ENCODE measurements at regions not wholly inside any gene's neighbourhood (a gene's known extent, or its start where the extent isn't known, plus 50 kb on each side); places are given as distances from the start of the nearest gene placed in this dataset.

GRCh38 chr5:1961952-1962595 lies 79.3 kb upstream of the IRX4 start:
- TF ChIP-seq EZH2phosphoT487 (IDR thresholded peaks at IDR 0.05; ENCODE audit: borderline replicate concordance) (no peak), CTCF (conservative IDR thresholded peaks at IDR 0.05; ENCODE audit: low read length) (no peak)
- no peaks in the 10 kb centered on the region for H3K9me2 ChIP-seq (replicated peaks; ENCODE audit: low read depth, low read length)
- no peak overlapping the region for H3K4me3 ChIP-seq (ENCODE audit: low read length, poor library complexity, severe bottlenecking)
- no peak overlapping the region for H3K4me2 ChIP-seq (ENCODE audit: low read depth, low read length, poor library complexity, severe bottlenecking)
- no peak overlapping the region for H2AFZ ChIP-seq (ENCODE audit: low read length)
- H3K79me2 ChIP-seq (ENCODE audit: insufficient read depth, low read length): no peaks in the 10 kb centered on the region
- H3K9me3 ChIP-seq (ENCODE audit: insufficient read depth, low read depth, low read length): no peaks in the 10 kb centered on the region; the same call in 1 of the 2 replicates
- no peaks in the 10 kb centered on the region for H3K36me3 ChIP-seq (ENCODE audit: insufficient read depth, low read length)
- H3K4me1 ChIP-seq (ENCODE audit: insufficient read depth, low read length, poor library complexity, severe bottlenecking): no peaks in the 10 kb centered on the region
- H3F3A ChIP-seq (ENCODE audit: low read depth): no peaks in the 10 kb centered on the region
- H4K20me1 ChIP-seq (ENCODE audit: insufficient read depth, low read length, poor library complexity, severe bottlenecking): no peaks in the 10 kb centered on the region
- H3K9ac ChIP-seq (ENCODE audit: low read depth, low read length, poor library complexity, severe bottlenecking): no peak overlapping the region
- no peaks in the 10 kb centered on the region for H3K27me3 ChIP-seq (ENCODE audit: insufficient read depth, low read length, poor library complexity, severe bottlenecking)

- no peaks in the 10 kb centered on the region for H3K9me2 ChIP-seq (replicated peaks; ENCODE audit: low read depth, low read length)
- no peaks in the 10 kb centered on the region for H3K79me2 ChIP-seq (ENCODE audit: insufficient read depth, low read length)
- H3F3A ChIP-seq (ENCODE audit: low read depth): no peaks in the 10 kb centered on the region
- H3K4me3 ChIP-seq (ENCODE audit: low read length, poor library complexity, severe bottlenecking): no peak overlapping the region
- no peaks in the 10 kb centered on the region; the same call in 1 of the 2 replicates for H3K9me3 ChIP-seq (ENCODE audit: insufficient read depth, low read depth, low read length)
- no peak for TF ChIP-seq CTCF (conservative IDR thresholded peaks at IDR 0.05; ENCODE audit: low read length)
- TF ChIP-seq EZH2phosphoT487 (IDR thresholded peaks at IDR 0.05; ENCODE audit: borderline replicate concordance): no peak
- no peaks in the 10 kb centered on the region for H3K27me3 ChIP-seq (ENCODE audit: insufficient read depth, low read length, poor library complexity, severe bottlenecking)
- no peaks in the 10 kb centered on the region for H3K36me3 ChIP-seq (ENCODE audit: insufficient read depth, low read length)
- H3K9ac ChIP-seq (ENCODE audit: low read depth, low read length, poor library complexity, severe bottlenecking): no peak overlapping the region
- H4K20me1 ChIP-seq (ENCODE audit: insufficient read depth, low read length, poor library complexity, severe bottlenecking): no peaks in the 10 kb centered on the region
- no peak overlapping the region for H3K4me2 ChIP-seq (ENCODE audit: low read depth, low read length, poor library complexity, severe bottlenecking)
- no peak overlapping the region for H2AFZ ChIP-seq (ENCODE audit: low read length)
- no peaks in the 10 kb centered on the region for H3K4me1 ChIP-seq (ENCODE audit: insufficient read depth, low read length, poor library complexity, severe bottlenecking)
These were observed 78.7 kb upstream of the IRX4 start for GRCh38 chr5:1961304-1961946.

DNA sequence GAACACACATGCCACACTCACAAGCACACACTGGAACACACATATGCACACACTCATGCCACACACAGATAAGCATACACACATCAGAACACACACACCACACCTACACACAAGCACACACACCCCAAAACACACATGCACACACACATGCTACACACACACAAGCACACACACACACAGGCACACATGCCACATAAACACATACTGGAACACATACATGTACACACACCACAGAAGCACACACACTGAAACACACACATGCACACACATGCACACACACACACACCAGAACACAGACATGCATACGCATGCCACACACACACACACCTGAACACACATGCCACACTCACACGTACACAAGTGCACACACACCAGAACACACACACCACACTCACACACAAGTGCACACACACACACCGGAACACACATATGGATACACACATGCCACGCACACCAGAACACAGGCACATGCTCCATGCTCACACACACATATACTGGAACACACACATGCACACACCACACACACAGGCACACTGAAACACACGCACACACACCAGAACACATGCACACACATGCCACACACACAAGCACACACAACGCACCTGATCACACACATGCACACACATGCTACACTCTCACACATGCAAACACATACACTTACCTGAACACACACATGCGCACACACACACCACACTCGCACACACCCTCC lies 78.0 kb upstream of the IRX4 start:
- H3K27me3 ChIP-seq (ENCODE audit: insufficient read depth, low read length, poor library complexity, severe bottlenecking): no peaks in the 10 kb centered on the region
- H3K4me1 ChIP-seq (ENCODE audit: insufficient read depth, low read length, poor library complexity, severe bottlenecking): no peaks in the 10 kb centered on the region
- H3K4me2 ChIP-seq (ENCODE audit: low read depth, low read length, poor library complexity, severe bottlenecking): no peak overlapping the region
- H3K36me3 ChIP-seq (ENCODE audit: insufficient read depth, low read length): no peaks in the 10 kb centered on the region
- H3K9me3 ChIP-seq (ENCODE audit: insufficient read depth, low read depth, low read length): no peaks in the 10 kb centered on the region; the same call in 1 of the 2 replicates
- no peaks in the 10 kb centered on the region for H3K9me2 ChIP-seq (replicated peaks; ENCODE audit: low read depth, low read length)
- no peaks in the 10 kb centered on the region for H4K20me1 ChIP-seq (ENCODE audit: insufficient read depth, low read length, poor library complexity, severe bottlenecking)
- H2AFZ ChIP-seq (ENCODE audit: low read length): no peak overlapping the region
- H3F3A ChIP-seq (ENCODE audit: low read depth): no peaks in the 10 kb centered on the region
- no peak overlapping the region for H3K4me3 ChIP-seq (ENCODE audit: low read length, poor library complexity, severe bottlenecking)
- no peak for TF ChIP-seq CTCF (conservative IDR thresholded peaks at IDR 0.05; ENCODE audit: low read length)
- TF ChIP-seq EZH2phosphoT487 (IDR thresholded peaks at IDR 0.05; ENCODE audit: borderline replicate concordance): no peak
- H3K9ac ChIP-seq (ENCODE audit: low read depth, low read length, poor library complexity, severe bottlenecking): no peak overlapping the region
- H3K79me2 ChIP-seq (ENCODE audit: insufficient read depth, low read length): no peaks in the 10 kb centered on the region

All from Loucy (cell line).